ENCODE measurements at regions not wholly inside any gene's neighbourhood (a gene's known extent, or its start where the extent isn't known, plus 50 kb on each side); places are given as distances from the start of the nearest gene placed in this dataset.

DNA sequence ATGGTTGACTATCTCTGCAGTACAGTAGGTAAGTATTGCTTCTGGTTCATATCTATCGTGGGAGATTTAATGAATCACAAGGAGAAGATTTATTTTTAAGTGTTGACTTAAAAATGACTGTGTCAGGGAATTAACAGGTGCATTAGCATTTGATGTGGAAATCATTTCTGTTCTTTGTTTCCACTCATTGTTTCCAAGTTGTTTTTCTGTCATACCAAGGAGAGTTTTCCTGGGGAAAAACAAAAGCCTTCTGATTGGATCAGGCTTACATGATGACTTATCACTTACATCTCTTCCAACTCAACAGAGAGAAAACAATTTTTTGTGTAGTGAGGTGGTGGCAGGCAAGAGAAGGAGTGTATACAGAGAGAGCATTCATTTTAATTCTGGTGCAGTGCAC, 686.4 kb downstream of the HTR1B start:
- no peak for TF ChIP-seq POLR2A (IDR thresholded peaks at IDR 0.05)
- TF ChIP-seq, protein P1, sequence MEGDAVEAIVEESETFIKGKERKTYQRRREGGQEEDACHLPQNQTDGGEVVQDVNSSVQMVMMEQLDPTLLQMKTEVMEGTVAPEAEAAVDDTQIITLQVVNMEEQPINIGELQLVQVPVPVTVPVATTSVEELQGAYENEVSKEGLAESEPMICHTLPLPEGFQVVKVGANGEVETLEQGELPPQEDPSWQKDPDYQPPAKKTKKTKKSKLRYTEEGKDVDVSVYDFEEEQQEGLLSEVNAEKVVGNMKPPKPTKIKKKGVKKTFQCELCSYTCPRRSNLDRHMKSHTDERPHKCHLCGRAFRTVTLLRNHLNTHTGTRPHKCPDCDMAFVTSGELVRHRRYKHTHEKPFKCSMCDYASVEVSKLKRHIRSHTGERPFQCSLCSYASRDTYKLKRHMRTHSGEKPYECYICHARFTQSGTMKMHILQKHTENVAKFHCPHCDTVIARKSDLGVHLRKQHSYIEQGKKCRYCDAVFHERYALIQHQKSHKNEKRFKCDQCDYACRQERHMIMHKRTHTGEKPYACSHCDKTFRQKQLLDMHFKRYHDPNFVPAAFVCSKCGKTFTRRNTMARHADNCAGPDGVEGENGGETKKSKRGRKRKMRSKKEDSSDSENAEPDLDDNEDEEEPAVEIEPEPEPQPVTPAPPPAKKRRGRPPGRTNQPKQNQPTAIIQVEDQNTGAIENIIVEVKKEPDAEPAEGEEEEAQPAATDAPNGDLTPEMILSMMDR (IDR thresholded peaks at IDR 0.05): no peak
